HEK293 (cell line): ENCODE measurements at regions not wholly inside any gene's neighbourhood (a gene's known extent, or its start where the extent isn't known, plus 50 kb on each side); places are given as distances from the start of the nearest gene placed in this dataset.
A peak's percentile ranks its signal among the peaks of the same experiment; 100 is the strongest.
"Not testable (repeated sequence)": the region's sequence is repeated elsewhere in the genome, so short reads cannot be mapped to it uniquely, and the experiment has no call there.

Experiments
- CTCF ChIA-PET: fragments of 350-600 bp; formaldehyde crosslinking; extraction: SDS; loops from one replicate; lab custom pipeline; 2021; ENCODE audit warnings: antibody characterized with exemption; lab: Yijun Ruan, JAX
- POLR2A ChIA-PET: fragments of 300-600 bp; formaldehyde crosslinking; extraction: SDS; loops from one replicate; lab custom pipeline; 2020; ENCODE audit warnings: antibody characterized with exemption, inconsistent platforms; lab: Yijun Ruan, JAX
- H3K27ac ChIP-seq: fragments of 200-500 bp; sonication (Bioruptor generic); 2 replicates; pipeline ENCODE4 v1.5.1; 2014; ENCODE audit warnings: low read depth, low read length, control low read depth, inconsistent platforms; ENCODE audit errors: extremely low read depth
- H3K36me3 ChIP-seq, 2 experiments: fragments of 200-500 bp in 1 of 2; sonication (Bioruptor generic) in 1 of 2; 1 replicate in 1 of 2; 2 replicates in 1 of 2; pipeline ENCODE4 v1.5.1; 2014 to 2017; ENCODE audit warnings: inconsistent platforms in 2 of 2, low read length in 2 of 2; ENCODE audit not compliant: control insufficient read depth in 2 of 2, insufficient read depth in 1 of 2
- H3K4me1 ChIP-seq: fragments of 200-500 bp; sonication (Bioruptor generic); 2 replicates; pipeline ENCODE4 v1.5.1; 2014; ENCODE audit warnings: mild to moderate bottlenecking, low read length, inconsistent platforms; ENCODE audit not compliant: control insufficient read depth, insufficient read depth
- H3K4me3 ChIP-seq: 2 replicates; pipeline ENCODE4 v1.5.1; 2011; ENCODE audit warnings: low read depth, mild to moderate bottlenecking, control low read depth, low read length, moderate library complexity
- H3K9me3 ChIP-seq: fragments of 200-500 bp; sonication (Bioruptor generic); 2 replicates; pipeline ENCODE4 v1.5.1; 2014; ENCODE audit warnings: low read depth, low read length, inconsistent platforms; ENCODE audit not compliant: control insufficient read depth, insufficient read depth
- BCL11A ChIP-seq: fragments of 450-650 bp; formaldehyde crosslinking; IDR thresholded peaks from 2 replicates; pipeline ENCODE4 v1.5.1; 2016; ENCODE audit warnings: low read depth, missing biosample characterization, missing genetic modification characterization
- KLF16 ChIP-seq: fragments of 450-650 bp; formaldehyde crosslinking; IDR thresholded peaks from 2 replicates; pipeline ENCODE4 v1.5.1; 2017; ENCODE audit warnings: missing biosample characterization, missing genetic modification characterization
- SETDB1 ChIP-seq: IDR thresholded peaks from one replicate; pipeline ENCODE4 v1.6.1; 2017; ENCODE audit warnings: mild to moderate bottlenecking, low read length, moderate library complexity, mixed read lengths; ENCODE audit not compliant: insufficient read length
- ZNF140 ChIP-seq: fragments of 450-650 bp; formaldehyde crosslinking; IDR thresholded peaks from 2 replicates; pipeline ENCODE4 v1.5.1; 2016; ENCODE audit warnings: missing biosample characterization, missing genetic modification characterization
- ZNF146 ChIP-seq: fragments of 450-650 bp; formaldehyde crosslinking; IDR thresholded peaks from 2 replicates; pipeline ENCODE4 v1.5.1; 2016; ENCODE audit warnings: missing biosample characterization, missing genetic modification characterization
- ZNF157 ChIP-seq: fragments of 450-650 bp; formaldehyde crosslinking; IDR thresholded peaks from 2 replicates; pipeline ENCODE4 v1.5.1; 2016; ENCODE audit warnings: missing biosample characterization, missing genetic modification characterization
- ZNF184 ChIP-seq: fragments of 450-650 bp; IDR thresholded peaks from 2 replicates; pipeline ENCODE4 v1.5.1; 2018; ENCODE audit warnings: missing biosample characterization, mild to moderate bottlenecking, missing genetic modification characterization
- ZNF23 ChIP-seq: fragments of 450-650 bp; formaldehyde crosslinking; IDR thresholded peaks from 2 replicates; pipeline ENCODE4 v1.5.1; 2016; ENCODE audit warnings: missing biosample characterization, missing genetic modification characterization, borderline replicate concordance
- ZNF239 ChIP-seq: fragments of 450-650 bp; formaldehyde crosslinking; IDR thresholded peaks from 2 replicates; pipeline ENCODE4 v1.5.1; 2016; ENCODE audit warnings: missing biosample characterization, missing genetic modification characterization
- ZNF280D ChIP-seq: fragments of 450-650 bp; formaldehyde crosslinking; IDR thresholded peaks from 2 replicates; pipeline ENCODE4 v1.5.1; 2016; ENCODE audit warnings: missing biosample characterization, missing genetic modification characterization
- ZNF324 ChIP-seq: fragments of 450-650 bp; formaldehyde crosslinking; IDR thresholded peaks from 2 replicates; pipeline ENCODE4 v1.5.1; 2016; ENCODE audit warnings: missing biosample characterization, missing genetic modification characterization
- ZNF350 ChIP-seq: fragments of 450-650 bp; formaldehyde crosslinking; IDR thresholded peaks from 2 replicates; pipeline ENCODE4 v1.5.0; 2017; ENCODE audit warnings: missing biosample characterization, mild to moderate bottlenecking, missing genetic modification characterization
- ZNF391 ChIP-seq: fragments of 450-650 bp; formaldehyde crosslinking; IDR thresholded peaks from 2 replicates; pipeline ENCODE4 v1.5.1; 2016; ENCODE audit warnings: low read depth, missing biosample characterization, missing genetic modification characterization, borderline replicate concordance
- ZNF521 ChIP-seq: fragments of 450-650 bp; formaldehyde crosslinking; IDR thresholded peaks from 2 replicates; pipeline ENCODE4 v1.5.1; 2017; ENCODE audit warnings: missing biosample characterization, mild to moderate bottlenecking, missing genetic modification characterization
- ZNF580 ChIP-seq: fragments of 450-650 bp; formaldehyde crosslinking; IDR thresholded peaks from 2 replicates; pipeline ENCODE4 v1.5.1; 2016; ENCODE audit warnings: missing biosample characterization, missing genetic modification characterization
- ZNF707 ChIP-seq: fragments of 450-650 bp; formaldehyde crosslinking; IDR thresholded peaks from 2 replicates; pipeline ENCODE4 v1.5.1; 2016; ENCODE audit warnings: missing biosample characterization, missing genetic modification characterization
- ZNF776 ChIP-seq: fragments of 450-650 bp; formaldehyde crosslinking; IDR thresholded peaks from 2 replicates; pipeline ENCODE4 v1.5.0; 2017; ENCODE audit warnings: missing biosample characterization, missing genetic modification characterization, borderline replicate concordance
- ZSCAN30 ChIP-seq: fragments of 450-650 bp; IDR thresholded peaks from 2 replicates; pipeline ENCODE4 v1.5.1; 2018; ENCODE audit warnings: missing biosample characterization, mild to moderate bottlenecking, missing genetic modification characterization, moderate library complexity

GRCh38 chr1:221587013-221587412 lies 154.9 kb downstream of the DUSP10 start:
- H3K27ac ChIP-seq, H3K4me1 ChIP-seq, CTCF ChIA-PET, H3K4me3 ChIP-seq, POLR2A ChIA-PET, H3K36me3 ChIP-seq, H3K9me3 ChIP-seq: not testable (repeated sequence)
- peak; percentile 64 for TF ChIP-seq SETDB1

DNA sequence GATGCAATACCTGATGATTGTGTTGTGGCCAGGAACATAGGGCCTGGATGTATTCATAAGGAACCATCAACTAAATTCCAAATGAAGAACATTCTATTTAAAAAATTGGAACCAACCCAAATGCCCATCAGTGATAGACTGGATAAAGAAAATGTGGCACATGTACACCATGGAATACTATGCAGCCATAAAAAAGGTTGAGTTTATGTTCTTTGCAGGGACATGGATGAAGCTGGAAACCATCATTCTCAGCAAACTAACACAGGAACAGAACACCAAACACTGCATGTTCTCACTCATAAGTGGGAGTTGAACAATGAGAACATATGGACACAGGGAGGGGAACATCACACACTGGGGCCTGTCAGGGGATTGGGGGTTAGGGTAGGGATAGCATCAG lies 150.6 kb downstream of the DUSP10 start:
- POLR2A ChIA-PET: not testable (repeated sequence)

DNA sequence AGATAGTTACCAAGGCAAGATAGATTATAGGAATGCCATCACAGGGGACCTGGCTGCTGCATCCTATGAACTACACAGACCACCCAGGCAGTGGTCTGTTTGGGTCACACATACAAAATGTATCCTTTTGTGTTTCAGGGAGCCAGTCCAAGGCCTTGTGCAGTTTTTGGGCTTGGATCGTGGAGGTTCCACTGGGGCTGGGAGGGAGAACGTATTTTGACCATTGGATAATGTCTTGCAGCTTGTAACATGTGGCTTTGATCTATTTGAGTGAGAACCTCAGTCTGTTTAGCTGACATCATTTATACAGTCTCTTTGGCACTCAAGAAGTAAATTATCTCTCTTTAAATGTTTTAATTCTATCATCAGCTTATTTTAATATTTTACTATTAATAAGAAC lies 147.3 kb downstream of the DUSP10 start:
- TF ChIP-seq ZNF776 (no peak), ZNF23 (tag by site-specific recombination) (no peak), ZNF350 (tag by site-specific recombination) (no peak), ZNF391 (tag by site-specific recombination) (no peak), ZNF521 (tag by site-specific recombination) (no peak), ZNF707 (tag by site-specific recombination) (no peak), ZNF140 (tag by site-specific recombination) (no peak), BCL11A (no peak), ZSCAN30 (tag by site-specific recombination) (no peak), ZNF239 (no peak), KLF16 (no peak)
- no peaks in the 10 kb centered on the region for H3K36me3 ChIP-seq
- H3K4me1 ChIP-seq: no peaks in the 10 kb centered on the region
- no peaks in the 10 kb centered on the region for H3K9me3 ChIP-seq
- no peak overlapping the region for H3K27ac ChIP-seq
- POLR2A ChIA-PET: no interaction called here
- H3K4me3 ChIP-seq: no peak overlapping the region
- CTCF ChIA-PET: no interaction called here

More for the DNA sequence above, 150.6 kb downstream of the DUSP10 start:
- not testable (repeated sequence) for H3K27ac ChIP-seq, H3K4me1 ChIP-seq, H3K36me3 ChIP-seq, H3K4me3 ChIP-seq, H3K9me3 ChIP-seq
- CTCF ChIA-PET: interaction anchor here (0.6 kb wide), 1 partner anchor 299 kb away, joined by 3 read pairs; no protein-coding TSS in a partner anchor
- TF ChIP-seq ZNF580 (tag by site-specific recombination): peak; percentile 96
- TF ChIP-seq ZNF146 (tag by site-specific recombination): peak; percentile 90
- peak; percentile 32; the same call in 1 of the 2 replicates for TF ChIP-seq ZNF280D (tag by site-specific recombination)

- TF ChIP-seq ZNF157 (tag by site-specific recombination): no peak
- TF ChIP-seq ZNF324 (tag by site-specific recombination): no peak
- no peak for TF ChIP-seq ZNF184 (tag by site-specific recombination)
- CTCF ChIA-PET: no interaction called here
- Histone ChIP-seq H3K4me3 (no peak overlapping the region), H3K9me3 (no peaks in the 10 kb centered on the region), H3K27ac (no peak overlapping the region), H3K36me3 (no peaks in the 10 kb centered on the region), H3K4me1 (no peaks in the 10 kb centered on the region)
- POLR2A ChIA-PET: no interaction called here
These were observed 143.8 kb downstream of the DUSP10 start for GRCh38 chr1:221598122-221598521.
